Nephron progenitor cell (in vitro differentiated cells): ENCODE measurements at regions not wholly inside any gene's neighbourhood (a gene's known extent, or its start where the extent isn't known, plus 50 kb on each side); places are given as distances from the start of the nearest gene placed in this dataset.

Source experiments
- DNase-seq: peaks from one replicate; pipeline ENCODE4 v3.0.0; 2021
- H3K27ac Mint-ChIP-seq: 2 replicates; pipeline ENCODE4 v1.8.0; 2021; ENCODE audit warnings: mild to moderate bottlenecking, moderate library complexity, mixed read lengths
- H3K27me3 Mint-ChIP-seq: 2 replicates; pipeline ENCODE4 v1.8.0; 2021; ENCODE audit warnings: mild to moderate bottlenecking, low read depth, mixed read lengths; ENCODE audit not compliant: poor library complexity
- H3K36me3 Mint-ChIP-seq: 2 replicates; pipeline ENCODE4 v1.8.0; 2021; ENCODE audit warnings: low read depth, mixed read lengths
- H3K4me1 Mint-ChIP-seq: 2 replicates; pipeline ENCODE4 v1.8.0; 2021; ENCODE audit warnings: mixed read lengths
- H3K4me3 Mint-ChIP-seq: 2 replicates; pipeline ENCODE4 v1.8.0; 2021; ENCODE audit warnings: mild to moderate bottlenecking, moderate library complexity, mixed read lengths
- H3K9me3 Mint-ChIP-seq: 2 replicates; pipeline ENCODE4 v1.8.0; 2021; ENCODE audit warnings: mild to moderate bottlenecking, moderate library complexity, mixed read lengths
- TF ChIP-seq, protein P1 (sequence below): fragments of 200-600 bp; sonication (generic); IDR thresholded peaks from 2 replicates; pipeline ENCODE4 v1.5.0; 2021; ENCODE audit warnings: antibody characterized with exemption

DNA sequence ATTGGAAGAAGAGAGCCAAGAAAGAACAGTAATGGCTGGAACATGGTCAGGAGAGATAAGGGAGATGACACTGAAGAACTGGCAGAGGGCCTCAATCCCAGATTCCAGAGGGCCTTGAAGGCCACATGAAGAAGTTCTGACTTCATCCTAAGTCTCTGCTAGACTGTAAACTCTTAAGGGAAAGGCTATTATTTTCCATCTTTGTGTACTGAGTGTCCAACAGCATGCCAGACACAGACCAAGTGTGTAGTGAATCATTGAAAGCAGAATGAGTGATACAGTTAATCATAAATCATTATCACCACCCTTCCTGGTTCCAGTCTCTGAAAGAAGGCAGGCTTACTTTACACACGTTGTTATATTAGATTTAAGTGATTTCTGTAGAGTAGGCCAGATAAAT lies 185.3 kb upstream of the C11orf87 start:
- no peak for DNase-seq
- Mint-ChIP-seq H3K4me1 (no peaks in the 10 kb centered on the region), H3K9me3 (no peaks in the 10 kb centered on the region), H3K4me3 (no peak overlapping the region), H3K36me3 (no peaks in the 10 kb centered on the region), H3K27ac (no peak overlapping the region), H3K27me3 (peaks cover 4% of the 10 kb centered on the region)
- TF ChIP-seq, protein P1, sequence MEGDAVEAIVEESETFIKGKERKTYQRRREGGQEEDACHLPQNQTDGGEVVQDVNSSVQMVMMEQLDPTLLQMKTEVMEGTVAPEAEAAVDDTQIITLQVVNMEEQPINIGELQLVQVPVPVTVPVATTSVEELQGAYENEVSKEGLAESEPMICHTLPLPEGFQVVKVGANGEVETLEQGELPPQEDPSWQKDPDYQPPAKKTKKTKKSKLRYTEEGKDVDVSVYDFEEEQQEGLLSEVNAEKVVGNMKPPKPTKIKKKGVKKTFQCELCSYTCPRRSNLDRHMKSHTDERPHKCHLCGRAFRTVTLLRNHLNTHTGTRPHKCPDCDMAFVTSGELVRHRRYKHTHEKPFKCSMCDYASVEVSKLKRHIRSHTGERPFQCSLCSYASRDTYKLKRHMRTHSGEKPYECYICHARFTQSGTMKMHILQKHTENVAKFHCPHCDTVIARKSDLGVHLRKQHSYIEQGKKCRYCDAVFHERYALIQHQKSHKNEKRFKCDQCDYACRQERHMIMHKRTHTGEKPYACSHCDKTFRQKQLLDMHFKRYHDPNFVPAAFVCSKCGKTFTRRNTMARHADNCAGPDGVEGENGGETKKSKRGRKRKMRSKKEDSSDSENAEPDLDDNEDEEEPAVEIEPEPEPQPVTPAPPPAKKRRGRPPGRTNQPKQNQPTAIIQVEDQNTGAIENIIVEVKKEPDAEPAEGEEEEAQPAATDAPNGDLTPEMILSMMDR = no peak

GRCh38 chr11:109237636-109238035 lies 184.4 kb upstream of the C11orf87 start:
- Mint-ChIP-seq H3K4me3 (no peak overlapping the region), H3K9me3 (no peaks in the 10 kb centered on the region), H3K36me3 (no peaks in the 10 kb centered on the region), H3K27me3 (peaks cover 4% of the 10 kb centered on the region), H3K27ac (no peak overlapping the region), H3K4me1 (no peaks in the 10 kb centered on the region)
- TF ChIP-seq, protein P1 = no peak
- no peak for DNase-seq

DNA sequence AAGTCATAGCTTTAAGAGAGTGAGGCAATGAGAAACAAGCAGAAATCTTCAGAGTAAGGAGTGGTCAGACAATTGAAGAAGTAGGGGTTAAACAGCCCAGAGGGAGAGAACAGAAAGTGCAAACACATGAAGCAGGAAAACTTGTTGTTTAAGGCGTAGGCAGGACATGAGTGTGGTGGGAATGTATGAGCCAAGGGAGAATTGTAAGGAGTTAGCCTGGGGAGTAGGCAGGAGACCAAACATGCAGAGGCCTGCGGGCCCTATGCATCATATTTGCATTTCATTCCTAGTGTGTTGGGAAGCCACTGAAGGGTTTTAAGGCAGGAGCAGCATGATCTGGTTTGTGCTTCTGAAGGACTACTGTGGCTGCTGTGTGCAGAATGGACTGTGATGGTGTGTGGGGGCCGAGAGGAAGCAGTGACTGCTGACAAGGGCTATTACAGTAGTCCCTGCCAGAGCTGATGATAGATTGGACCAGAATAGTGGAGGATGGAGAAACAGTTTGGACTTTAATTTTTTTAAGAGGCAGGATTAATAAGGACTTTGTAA lies 179.9 kb upstream of the C11orf87 start:
- no peaks in the 10 kb centered on the region for H3K4me1 Mint-ChIP-seq
- TF ChIP-seq, protein P1 = no peak
- no peak for DNase-seq

DNA sequence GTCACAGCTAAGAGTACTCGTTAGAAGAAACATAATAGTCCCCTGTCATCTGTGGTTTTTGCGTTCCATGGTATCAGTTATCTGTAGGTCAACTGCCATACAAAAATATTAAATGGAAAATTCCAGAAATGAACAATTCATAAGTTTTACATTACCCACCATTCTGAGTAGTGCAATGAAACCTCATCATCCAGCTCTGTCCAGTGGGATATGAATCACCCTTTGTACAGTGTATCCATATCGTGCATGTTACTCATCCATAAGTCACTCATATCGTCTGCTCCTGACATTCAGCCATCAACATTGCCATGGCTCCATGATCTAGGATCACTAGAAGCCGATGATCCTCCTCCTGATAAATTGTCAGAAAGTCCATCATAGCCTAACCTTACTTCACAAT lies 174.9 kb upstream of the C11orf87 start:
- no peak overlapping the region for H3K4me3 Mint-ChIP-seq
- no peaks in the 10 kb centered on the region for H3K36me3 Mint-ChIP-seq
- no peaks in the 10 kb centered on the region for H3K9me3 Mint-ChIP-seq
- no peak for DNase-seq
- peaks cover 2% of the 10 kb centered on the region for H3K27me3 Mint-ChIP-seq
- TF ChIP-seq, protein P1 = no peak
- no peak overlapping the region for H3K27ac Mint-ChIP-seq
- peaks cover 20% of the 10 kb centered on the region for H3K4me1 Mint-ChIP-seq

More for the DNA sequence above, 179.9 kb upstream of the C11orf87 start:
- Mint-ChIP-seq H3K4me3 (no peak overlapping the region), H3K36me3 (no peaks in the 10 kb centered on the region), H3K9me3 (no peaks in the 10 kb centered on the region), H3K27me3 (peaks cover 2% of the 10 kb centered on the region), H3K27ac (no peak overlapping the region)

GRCh38 chr11:109249597-109249996 lies 172.4 kb upstream of the C11orf87 start:
- TF ChIP-seq, protein P1 = no peak
- Mint-ChIP-seq H3K27me3 (peaks cover 9% of the 10 kb centered on the region), H3K4me1 (peaks cover 20% of the 10 kb centered on the region), H3K9me3 (peaks cover 9% of the 10 kb centered on the region), H3K36me3 (no peaks in the 10 kb centered on the region), H3K27ac (peak overlapping the region; percentile 88), H3K4me3 (no peak overlapping the region)
- no peak for DNase-seq

GRCh38 chr11:109251230-109251629 lies 170.8 kb upstream of the C11orf87 start:
- Mint-ChIP-seq H3K27ac (no peak overlapping the region), H3K4me1 (peaks cover 20% of the 10 kb centered on the region), H3K36me3 (no peaks in the 10 kb centered on the region), H3K9me3 (peaks cover 14% of the 10 kb centered on the region), H3K27me3 (peaks cover 6% of the 10 kb centered on the region), H3K4me3 (no peak overlapping the region)
- TF ChIP-seq, protein P1 = no peak
- no peak for DNase-seq
